GM10248 (cell line): ENCODE measurements at regions not wholly inside any gene's neighbourhood (a gene's known extent, or its start where the extent isn't known, plus 50 kb on each side); places are given as distances from the start of the nearest gene placed in this dataset.

Source experiments
- CTCF ChIA-PET: fragments of 300-600 bp; sonication (Branson Sonifier 250); formaldehyde crosslinking; extraction: SDS; loops from one replicate; lab custom pipeline; 2021; ENCODE audit warnings: antibody characterized with exemption; lab: Yijun Ruan, JAX
- POLR2A ChIA-PET: fragments of 350-650 bp; sonication (Branson Sonifier 250); formaldehyde crosslinking; extraction: SDS; loops from one replicate; lab custom pipeline; 2020; ENCODE audit warnings: antibody characterized with exemption; lab: Yijun Ruan, JAX
- DNase-seq: peaks from one replicate; pipeline ENCODE4 v3.0.0; 2012; ENCODE audit errors: extremely low spot score
- TF ChIP-seq, protein P1 (sequence below): IDR thresholded peaks from 2 replicates; pipeline ENCODE4 v1.5.1; 2012; ENCODE audit warnings: mild to moderate bottlenecking, low read depth; ENCODE audit errors: extremely low read depth, missing control alignments, control extremely low read depth

DNA sequence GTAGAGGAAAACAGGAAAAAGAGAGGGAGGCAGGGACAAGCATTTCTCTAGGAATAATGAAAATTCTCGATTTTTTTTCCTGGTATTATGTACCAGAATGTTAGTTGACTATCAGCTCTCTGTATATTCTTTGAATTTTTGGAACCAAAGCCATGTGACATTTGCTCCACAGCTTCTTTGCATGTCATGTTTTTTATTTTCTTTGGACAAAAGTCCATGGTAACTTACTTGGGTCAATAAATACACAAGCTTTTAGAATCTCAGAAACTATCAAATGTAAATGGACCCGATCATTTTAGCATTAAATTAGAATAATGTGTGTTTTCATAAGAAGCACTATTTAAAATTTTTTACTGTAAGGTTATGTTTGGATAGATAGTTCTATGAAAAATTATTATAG, 320.5 kb downstream of the ZIC1 start:
- CTCF ChIA-PET, result no interaction called here
- TF ChIP-seq, protein P1, sequence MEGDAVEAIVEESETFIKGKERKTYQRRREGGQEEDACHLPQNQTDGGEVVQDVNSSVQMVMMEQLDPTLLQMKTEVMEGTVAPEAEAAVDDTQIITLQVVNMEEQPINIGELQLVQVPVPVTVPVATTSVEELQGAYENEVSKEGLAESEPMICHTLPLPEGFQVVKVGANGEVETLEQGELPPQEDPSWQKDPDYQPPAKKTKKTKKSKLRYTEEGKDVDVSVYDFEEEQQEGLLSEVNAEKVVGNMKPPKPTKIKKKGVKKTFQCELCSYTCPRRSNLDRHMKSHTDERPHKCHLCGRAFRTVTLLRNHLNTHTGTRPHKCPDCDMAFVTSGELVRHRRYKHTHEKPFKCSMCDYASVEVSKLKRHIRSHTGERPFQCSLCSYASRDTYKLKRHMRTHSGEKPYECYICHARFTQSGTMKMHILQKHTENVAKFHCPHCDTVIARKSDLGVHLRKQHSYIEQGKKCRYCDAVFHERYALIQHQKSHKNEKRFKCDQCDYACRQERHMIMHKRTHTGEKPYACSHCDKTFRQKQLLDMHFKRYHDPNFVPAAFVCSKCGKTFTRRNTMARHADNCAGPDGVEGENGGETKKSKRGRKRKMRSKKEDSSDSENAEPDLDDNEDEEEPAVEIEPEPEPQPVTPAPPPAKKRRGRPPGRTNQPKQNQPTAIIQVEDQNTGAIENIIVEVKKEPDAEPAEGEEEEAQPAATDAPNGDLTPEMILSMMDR, result no peak
- POLR2A ChIA-PET, result no interaction called here
- DNase-seq, result no peak

DNA sequence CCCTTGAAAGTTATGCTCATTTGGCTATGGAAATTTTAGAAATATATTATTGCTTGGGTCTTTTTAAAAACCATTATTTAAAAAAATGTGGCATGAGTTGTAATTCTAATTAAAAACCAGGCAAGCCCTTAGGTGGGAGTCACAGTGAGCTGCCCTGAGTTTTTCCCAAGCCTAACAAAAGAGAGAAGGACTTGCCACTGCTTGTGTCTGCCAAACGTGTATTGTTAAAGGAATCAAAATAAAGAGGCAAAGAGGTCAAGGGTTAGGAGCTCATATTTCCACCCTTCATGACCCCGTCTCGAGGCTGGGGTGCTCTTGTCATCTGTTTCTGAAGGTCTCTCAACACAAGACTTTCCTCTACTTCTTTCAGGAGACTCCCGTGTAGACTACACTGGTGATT, 321.1 kb downstream of the ZIC1 start:
- ChIA-PET POLR2A (no interaction called here), CTCF (no interaction called here)
- no peak for DNase-seq

DNA sequence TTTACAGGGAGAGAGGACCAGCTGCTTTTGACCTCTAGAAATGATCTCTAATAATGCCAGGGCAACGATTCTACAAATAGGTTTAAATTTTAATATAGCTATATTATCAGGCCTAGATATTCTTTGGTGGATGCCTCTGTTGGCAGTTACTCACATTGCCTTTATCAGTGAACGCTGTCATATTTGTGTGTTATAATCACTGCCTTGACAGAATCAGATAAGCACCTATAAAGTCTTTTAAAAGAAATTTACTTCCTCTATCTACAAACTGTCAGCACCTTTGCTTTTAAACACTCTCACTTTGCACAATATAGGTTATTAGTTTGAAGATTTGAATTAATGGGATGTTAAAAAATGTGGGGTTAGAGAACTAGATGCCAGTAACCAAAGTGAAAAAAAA, 324.1 kb downstream of the ZIC1 start:
- ChIA-PET POLR2A (no interaction called here), CTCF (no interaction called here)
- TF ChIP-seq, protein P1, result no peak
- DNase-seq, result no peak

More for the DNA sequence above, 321.1 kb downstream of the ZIC1 start:
- TF ChIP-seq, protein P1, result no peak

DNA sequence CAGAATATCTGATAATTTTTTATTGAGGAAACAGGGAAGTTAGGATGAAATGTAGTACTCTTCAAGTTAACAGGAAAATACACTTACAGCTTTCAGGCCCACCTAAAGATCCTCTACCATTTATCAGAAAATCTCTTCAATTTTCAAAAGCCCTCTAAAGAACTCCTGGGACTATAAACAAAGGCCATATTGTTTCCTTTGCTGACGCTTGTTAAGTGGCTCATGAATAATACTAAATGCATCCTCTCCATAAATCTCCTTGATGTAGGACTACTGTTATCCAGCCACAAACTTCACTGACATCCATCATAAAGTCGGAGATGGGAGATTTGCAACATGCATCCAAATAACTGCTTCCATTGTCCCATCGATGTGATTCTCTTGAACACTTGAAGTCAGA, 326.5 kb downstream of the ZIC1 start:
- POLR2A ChIA-PET, result no interaction called here
- no peak for DNase-seq
- TF ChIP-seq, protein P1, result no peak
- CTCF ChIA-PET, result no interaction called here

GRCh38 chr3:147736226-147736625, 327.1 kb downstream of the ZIC1 start:
- TF ChIP-seq, protein P1, result no peak
- DNase-seq, result no peak
- POLR2A ChIA-PET, result no interaction called here
- CTCF ChIA-PET, result no interaction called here

DNA sequence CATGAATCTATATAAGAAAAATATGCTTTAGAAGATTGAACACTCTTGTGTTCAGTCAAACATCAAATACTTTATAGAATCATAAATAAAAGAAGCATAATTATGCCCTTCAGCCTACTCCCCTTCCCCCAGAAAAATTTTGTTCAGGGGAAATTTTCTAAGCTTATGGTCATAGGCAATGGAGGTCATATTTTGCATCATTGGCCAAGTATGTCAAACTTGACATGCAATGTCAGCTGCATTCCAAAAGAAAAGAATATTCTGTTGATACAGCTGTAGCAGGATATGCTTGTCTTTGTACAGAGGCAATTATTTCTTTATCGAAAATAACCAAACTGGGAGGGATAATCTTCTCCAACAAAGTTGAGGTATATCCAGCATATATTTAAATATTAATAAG, 328.2 kb downstream of the ZIC1 start:
- POLR2A ChIA-PET, result no interaction called here
- no peak for DNase-seq
- CTCF ChIA-PET, result no interaction called here
- TF ChIP-seq, protein P1, result no peak

DNA sequence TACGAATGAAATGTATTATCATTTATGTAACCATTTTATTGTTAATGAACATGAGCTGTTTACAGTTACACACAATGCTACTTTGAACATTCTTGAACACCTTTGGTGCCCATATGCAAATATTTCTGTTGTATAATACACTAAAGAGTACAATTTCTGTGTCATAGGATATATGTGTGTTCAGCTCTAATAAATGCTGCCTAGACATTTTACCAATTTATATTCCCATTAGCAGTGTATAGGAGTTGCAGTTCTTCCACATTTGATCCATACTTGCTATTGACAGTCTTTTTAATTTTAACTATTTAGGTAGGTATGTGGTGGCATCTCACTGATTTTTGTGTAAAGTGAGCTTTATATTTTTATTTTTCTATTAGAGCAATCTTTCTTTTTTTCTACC, 331.8 kb downstream of the ZIC1 start:
- ChIA-PET CTCF (no interaction called here), POLR2A (no interaction called here)
- DNase-seq, result no peak
- TF ChIP-seq, protein P1, result no peak
